ENCODE measurements at regions not wholly inside any gene's neighbourhood (a gene's known extent, or its start where the extent isn't known, plus 50 kb on each side); places are given as distances from the start of the nearest gene placed in this dataset.

DNA sequence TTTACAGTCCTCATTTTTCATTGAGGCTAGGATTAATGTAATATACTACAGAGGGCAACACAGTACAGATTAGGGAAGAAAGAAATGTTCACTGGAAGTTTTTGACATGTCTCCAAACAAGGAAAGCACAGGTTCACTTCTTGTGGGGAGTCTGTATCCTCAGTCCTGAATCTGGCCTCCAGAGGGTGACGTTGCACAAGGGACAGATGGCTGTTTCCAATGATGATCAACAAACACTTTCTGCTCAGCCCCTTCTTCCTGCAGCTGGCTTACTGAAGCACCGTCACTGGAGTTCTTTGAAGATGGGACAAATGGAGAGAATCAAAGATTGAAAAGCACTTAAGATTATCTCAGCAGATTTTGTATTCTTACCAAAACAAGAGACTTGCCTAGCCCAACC lies 123.3 kb upstream of the OR4E1 start:
- TF ChIP-seq CREB5 (CRISPR knock-in tag; IDR thresholded peaks at IDR 0.05; ENCODE audit: low read depth), result no peak
- no peak for TF ChIP-seq ZNF8 (CRISPR knock-in tag; IDR thresholded peaks at IDR 0.05)
- no peak for TF ChIP-seq CSDC2 (CRISPR knock-in tag; IDR thresholded peaks at IDR 0.05)
- no peak for TF ChIP-seq ZFP30 (CRISPR knock-in tag; IDR thresholded peaks at IDR 0.05)
- no peak for TF ChIP-seq ZNF70 (CRISPR knock-in tag; IDR thresholded peaks at IDR 0.05)
- no peak for TF ChIP-seq TOX (CRISPR knock-in tag; IDR thresholded peaks at IDR 0.05; ENCODE audit: borderline replicate concordance)
- TF ChIP-seq SNAI2 (CRISPR knock-in tag; IDR thresholded peaks at IDR 0.05), result no peak
- TF ChIP-seq PPARA (CRISPR knock-in tag; IDR thresholded peaks at IDR 0.05; ENCODE audit: borderline replicate concordance), result no peak
- no peak for TF ChIP-seq TCF4 (CRISPR knock-in tag; IDR thresholded peaks at IDR 0.05; ENCODE audit: borderline replicate concordance)
- TF ChIP-seq ZFP3 (CRISPR knock-in tag; IDR thresholded peaks at IDR 0.05), result no peak
- TF ChIP-seq ARNTL (CRISPR knock-in tag; IDR thresholded peaks at IDR 0.05; ENCODE audit: borderline replicate concordance, low read depth), result no peak
- no peak for TF ChIP-seq PATZ1 (CRISPR knock-in tag; IDR thresholded peaks at IDR 0.05; ENCODE audit: borderline replicate concordance)
- TF ChIP-seq ISL1 (CRISPR knock-in tag; IDR thresholded peaks at IDR 0.05), result no peak
